Spleen (tissue), 7 donors: ENCODE measurements at regions not wholly inside any gene's neighbourhood (a gene's known extent, or its start where the extent isn't known, plus 50 kb on each side); places are given as distances from the start of the nearest gene placed in this dataset.

Experiments
- CTCF ChIP-seq, 11 experiments: fragments of 200-600 bp in 7 of 11; fragments of 450-650 bp in 4 of 11; sonication (generic) in 4 of 11; IDR thresholded peaks in 8 of 11; conservative IDR thresholded peaks in 3 of 11; 1 replicate in 7 of 11; 2 replicates in 4 of 11; pipeline versions ENCODE4 v1.4.0 to v1.8.0; 2016 to 2021; ENCODE audit warnings: antibody characterized with exemption in 11 of 11, inconsistent platforms in 4 of 11, mild to moderate bottlenecking in 1 of 11
- POLR2A ChIP-seq, 3 donors: fragments of 450-650 bp; IDR thresholded peaks; one replicate each; pipeline ENCODE4 v1.5.1; 2017; ENCODE audit warnings: antibody characterized with exemption in 3 of 3, mild to moderate bottlenecking in 1 of 3
- POLR2AphosphoS5 ChIP-seq, 3 donors: sonication (generic); formaldehyde crosslinking; IDR thresholded peaks; one replicate each; pipeline ENCODE4 v1.5.1; 2017; ENCODE audit warnings: antibody characterized with exemption in 3 of 3
- donor health status: DM: no; HTN: no; CAD: no; lungs with moderate emphysema.
- donor health status: DM: no; HTN: no; CAD: no.
- donor health status: DM: no; HTN: no; CAD: no.

- TF ChIP-seq POLR2A (IDR thresholded peaks at IDR 0.05) (no peak), CTCF (IDR thresholded peaks at IDR 0.05 in 8 of 11, conservative IDR thresholded peaks at IDR 0.05 in 3 of 11) (no peak), POLR2AphosphoS5 (IDR thresholded peaks at IDR 0.05) (no peak)
Measured at GRCh38 chr16:86848821-86849220, 270.5 kb downstream of the FOXL1 start.
